RWPE2 (cell line): ENCODE measurements at regions not wholly inside any gene's neighbourhood (a gene's known extent, or its start where the extent isn't known, plus 50 kb on each side); places are given as distances from the start of the nearest gene placed in this dataset.

Source experiments
- ATAC-seq: fragments of 200-7000 bp; cut with Tn5 transposase; 3 replicates; pipeline ENCODE4 v1.9.1; 2021; ENCODE audit warnings: low read depth
- DNase-seq: peaks from one replicate; pipeline ENCODE4 v3.0.0-alpha.2; 2020; ENCODE audit warnings: low spot score
- H3K27ac ChIP-seq: fragments of 450-650 bp; 2 replicates; pipeline ENCODE4 v1.5.1; 2017; ENCODE audit warnings: mild to moderate bottlenecking; ENCODE audit not compliant: poor library complexity, severe bottlenecking
- H3K27me3 ChIP-seq: fragments of 250-450 bp; sonication (Bioruptor Pico); 2 replicates; pipeline ENCODE4 v1.5.1; 2021; ENCODE audit warnings: mild to moderate bottlenecking, moderate library complexity; ENCODE audit not compliant: insufficient read depth, poor library complexity, severe bottlenecking
- H3K36me3 ChIP-seq: fragments of 250-450 bp; sonication (Bioruptor Pico); 2 replicates; pipeline ENCODE4 v1.5.1; 2020; ENCODE audit warnings: low read depth, mild to moderate bottlenecking, moderate library complexity
- H3K4me1 ChIP-seq: fragments of 250-450 bp; sonication (Bioruptor Pico); 2 replicates; pipeline ENCODE4 v1.5.1; 2021; ENCODE audit warnings: mild to moderate bottlenecking, moderate library complexity; ENCODE audit not compliant: insufficient read depth, poor library complexity, severe bottlenecking
- H3K4me3 ChIP-seq: fragments of 250-450 bp; sonication (Bioruptor Pico); 2 replicates; pipeline ENCODE4 v1.5.1; 2021; ENCODE audit warnings: mild to moderate bottlenecking, moderate library complexity; ENCODE audit not compliant: severe bottlenecking
- H3K9me3 ChIP-seq: fragments of 250-450 bp; sonication (Bioruptor Pico); 2 replicates; pipeline ENCODE4 v1.5.1; 2021; ENCODE audit warnings: mild to moderate bottlenecking, moderate library complexity; ENCODE audit not compliant: severe bottlenecking
- TF ChIP-seq, protein P1 (sequence below): fragments of 450-650 bp; IDR thresholded peaks from one replicate; pipeline ENCODE4 v1.5.1; 2017; ENCODE audit warnings: mild to moderate bottlenecking, moderate library complexity; ENCODE audit not compliant: poor library complexity, severe bottlenecking

DNA sequence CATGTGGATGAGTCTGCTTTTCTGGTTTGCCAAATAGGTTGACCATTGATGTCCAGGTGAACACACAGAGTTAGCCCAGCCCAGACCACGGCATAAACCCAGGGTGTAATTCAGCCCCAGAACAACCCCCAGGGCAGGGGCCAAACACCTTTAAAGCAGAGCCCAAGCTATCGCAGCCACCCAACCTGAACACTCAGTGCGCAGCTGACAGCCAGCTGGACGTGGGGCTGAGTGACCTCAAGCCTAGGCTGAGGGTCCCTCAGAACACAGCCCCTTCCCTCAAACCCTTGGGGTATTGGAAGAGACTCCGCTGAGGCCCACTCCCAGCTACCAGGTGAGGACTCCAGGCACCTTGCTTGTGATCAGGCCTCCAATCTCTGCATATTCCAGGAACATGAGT is 161.5 kb upstream of the NECTIN1 start:
- Histone ChIP-seq H3K27me3 (no peaks in the 10 kb centered on the region), H3K27ac (no peak overlapping the region), H3K4me3 (no peak overlapping the region), H3K36me3 (no peaks in the 10 kb centered on the region), H3K4me1 (no peaks in the 10 kb centered on the region), H3K9me3 (no peaks in the 10 kb centered on the region)
- TF ChIP-seq, protein P1, sequence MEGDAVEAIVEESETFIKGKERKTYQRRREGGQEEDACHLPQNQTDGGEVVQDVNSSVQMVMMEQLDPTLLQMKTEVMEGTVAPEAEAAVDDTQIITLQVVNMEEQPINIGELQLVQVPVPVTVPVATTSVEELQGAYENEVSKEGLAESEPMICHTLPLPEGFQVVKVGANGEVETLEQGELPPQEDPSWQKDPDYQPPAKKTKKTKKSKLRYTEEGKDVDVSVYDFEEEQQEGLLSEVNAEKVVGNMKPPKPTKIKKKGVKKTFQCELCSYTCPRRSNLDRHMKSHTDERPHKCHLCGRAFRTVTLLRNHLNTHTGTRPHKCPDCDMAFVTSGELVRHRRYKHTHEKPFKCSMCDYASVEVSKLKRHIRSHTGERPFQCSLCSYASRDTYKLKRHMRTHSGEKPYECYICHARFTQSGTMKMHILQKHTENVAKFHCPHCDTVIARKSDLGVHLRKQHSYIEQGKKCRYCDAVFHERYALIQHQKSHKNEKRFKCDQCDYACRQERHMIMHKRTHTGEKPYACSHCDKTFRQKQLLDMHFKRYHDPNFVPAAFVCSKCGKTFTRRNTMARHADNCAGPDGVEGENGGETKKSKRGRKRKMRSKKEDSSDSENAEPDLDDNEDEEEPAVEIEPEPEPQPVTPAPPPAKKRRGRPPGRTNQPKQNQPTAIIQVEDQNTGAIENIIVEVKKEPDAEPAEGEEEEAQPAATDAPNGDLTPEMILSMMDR, result no peak
- no peak for ATAC-seq
- DNase-seq, result no peak

DNA sequence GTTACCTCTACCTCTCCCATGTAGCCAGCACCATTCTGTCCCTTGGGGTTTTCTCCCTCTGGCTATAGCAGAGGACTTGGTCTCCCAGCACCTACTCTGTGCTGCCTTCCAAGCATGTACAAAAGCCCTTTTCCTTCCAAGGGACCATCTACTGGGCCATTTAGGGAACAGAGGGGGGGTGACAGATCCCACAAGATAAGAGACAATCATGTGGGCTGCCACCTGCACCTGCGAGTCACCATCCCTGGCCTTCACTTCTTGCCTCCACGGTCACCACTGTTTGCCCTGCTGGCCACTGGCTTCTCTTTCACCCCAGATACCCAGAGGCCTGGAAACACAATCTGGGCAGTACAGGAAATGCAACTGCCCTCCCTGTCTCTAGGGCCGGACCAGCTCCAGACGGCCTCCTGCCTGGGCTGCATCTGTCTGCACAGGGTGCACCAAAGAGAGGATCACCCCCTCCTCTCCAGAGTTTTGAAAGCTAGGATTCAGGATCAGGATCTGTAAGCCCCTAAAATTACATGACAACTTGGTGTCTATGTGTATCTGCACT is 160.8 kb upstream of the NECTIN1 start:
- ATAC-seq (no peak), DNase-seq (no peak)
- no peaks in the 10 kb centered on the region for H3K27me3 ChIP-seq
- no peak overlapping the region for H3K27ac ChIP-seq
- TF ChIP-seq, protein P1, result no peak
- no peaks in the 10 kb centered on the region for H3K36me3 ChIP-seq
- H3K4me3 ChIP-seq, result no peak overlapping the region
- no peaks in the 10 kb centered on the region for H3K9me3 ChIP-seq
- no peaks in the 10 kb centered on the region for H3K4me1 ChIP-seq

- no peak overlapping the region for H3K4me3 ChIP-seq
- TF ChIP-seq, protein P1, result no peak
Observed at GRCh38 chr11:119889111-119889510, 160.1 kb upstream of the NECTIN1 start.

DNA sequence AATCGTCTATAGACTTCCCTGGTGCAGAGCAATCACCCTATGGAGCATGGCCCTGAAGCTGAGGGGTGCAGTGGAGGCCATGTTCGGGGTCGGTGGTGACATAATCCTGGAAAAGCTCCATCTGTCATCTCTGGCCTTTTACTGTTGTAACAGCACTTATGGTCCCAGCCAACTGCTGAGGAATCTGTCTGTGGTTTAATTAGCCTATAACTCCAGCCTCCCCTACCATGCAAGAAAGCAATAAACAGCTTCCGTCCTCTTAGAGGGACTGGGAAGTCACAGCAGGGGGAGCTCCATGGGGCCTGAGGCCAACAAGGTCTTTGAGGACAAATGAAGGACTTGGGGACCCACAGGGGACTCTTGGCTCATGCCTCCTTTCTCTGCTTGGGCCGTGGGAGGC is 159.1 kb upstream of the NECTIN1 start:
- H3K9me3 ChIP-seq, result no peaks in the 10 kb centered on the region
- no peaks in the 10 kb centered on the region for H3K4me1 ChIP-seq
- H3K36me3 ChIP-seq, result no peaks in the 10 kb centered on the region
- no peak for ATAC-seq
- no peak for DNase-seq
- TF ChIP-seq, protein P1, result no peak
- no peak overlapping the region for H3K27ac ChIP-seq
- peaks cover 4% of the 10 kb centered on the region for H3K27me3 ChIP-seq
- H3K4me3 ChIP-seq, result no peak overlapping the region

More at GRCh38 chr11:119889111-119889510, 160.1 kb upstream of the NECTIN1 start:
- Histone ChIP-seq H3K27me3 (no peaks in the 10 kb centered on the region), H3K27ac (no peak overlapping the region), H3K9me3 (no peaks in the 10 kb centered on the region), H3K36me3 (no peaks in the 10 kb centered on the region), H3K4me1 (no peaks in the 10 kb centered on the region)
- ATAC-seq (no peak), DNase-seq (no peak)

DNA sequence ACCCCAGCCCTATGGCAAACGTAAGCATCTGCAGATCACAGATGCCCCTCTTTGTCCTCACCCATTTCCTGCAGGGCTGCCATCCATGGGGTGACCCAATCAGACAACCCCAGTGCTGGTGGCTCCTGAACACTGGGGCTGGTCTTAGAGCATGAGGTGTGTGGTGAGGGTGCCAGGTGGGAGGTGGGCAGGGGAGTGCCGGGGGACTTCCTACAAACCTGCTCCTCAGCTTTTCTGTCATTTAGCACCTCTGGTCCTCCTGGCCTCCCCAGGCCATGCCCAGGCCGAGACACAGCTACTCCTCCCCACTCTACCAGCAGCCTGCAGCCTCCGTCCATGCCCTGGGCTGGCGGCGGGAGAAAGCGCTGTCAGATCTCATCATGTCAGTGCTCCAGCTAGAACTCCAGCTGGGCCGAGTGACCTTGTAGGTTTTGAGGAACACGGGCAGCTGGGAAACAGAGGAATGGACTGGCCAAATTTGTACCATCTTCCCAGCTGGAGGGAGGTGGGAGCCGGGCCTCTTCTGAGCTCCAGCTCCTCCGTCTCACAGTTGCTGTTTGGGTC is 157.7 kb upstream of the NECTIN1 start:
- Histone ChIP-seq H3K27me3 (peaks cover 4% of the 10 kb centered on the region), H3K9me3 (no peaks in the 10 kb centered on the region), H3K27ac (no peak overlapping the region), H3K4me3 (no peak overlapping the region), H3K36me3 (no peaks in the 10 kb centered on the region), H3K4me1 (no peaks in the 10 kb centered on the region)
- ATAC-seq (no peak), DNase-seq (no peak)
- TF ChIP-seq, protein P1, result no peak
